COR-L47 (cell line): ENCODE measurements at regions not wholly inside any gene's neighbourhood (a gene's known extent, or its start where the extent isn't known, plus 50 kb on each side); places are given as distances from the start of the nearest gene placed in this dataset.
A peak's percentile ranks its signal among the peaks of the same experiment; 100 is the strongest.

Experiments
- DNase-seq: peaks from one replicate; lab custom pipeline; 2025; lab: John Stamatoyannopoulos, UW

DNA sequence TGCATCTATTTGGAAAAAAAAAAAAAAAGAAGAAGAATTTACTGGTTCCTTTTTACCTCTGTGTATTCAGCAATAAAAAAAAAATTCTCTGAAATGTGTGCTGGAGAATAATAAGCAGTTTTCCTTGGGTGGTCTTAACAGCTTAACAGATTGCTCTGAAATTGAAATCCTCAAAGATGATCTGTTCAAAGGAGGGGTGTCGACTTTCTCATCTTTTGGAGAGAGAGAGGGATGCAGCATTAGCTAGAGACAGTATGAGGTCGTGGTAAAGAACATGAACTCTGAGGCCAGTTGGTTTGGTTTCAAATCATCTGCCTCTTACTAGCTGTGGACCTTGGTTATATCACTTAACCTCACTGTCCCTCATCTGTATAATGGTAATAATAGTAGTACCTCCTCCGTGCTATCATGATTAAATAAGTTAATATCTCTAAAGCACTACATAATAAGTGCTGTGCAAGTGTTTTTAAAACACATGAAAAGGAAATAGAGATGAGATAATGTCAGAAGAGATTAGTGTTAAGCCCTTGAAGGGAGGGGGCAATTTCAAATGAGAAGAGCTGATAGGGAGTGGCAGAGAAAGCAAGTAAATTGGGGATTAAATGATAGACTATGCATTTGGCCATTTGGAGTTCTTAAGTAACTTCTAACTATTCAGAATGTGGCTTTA is 109.9 kb upstream of the LIMCH1 start:
- no peak for DNase-seq

DNA sequence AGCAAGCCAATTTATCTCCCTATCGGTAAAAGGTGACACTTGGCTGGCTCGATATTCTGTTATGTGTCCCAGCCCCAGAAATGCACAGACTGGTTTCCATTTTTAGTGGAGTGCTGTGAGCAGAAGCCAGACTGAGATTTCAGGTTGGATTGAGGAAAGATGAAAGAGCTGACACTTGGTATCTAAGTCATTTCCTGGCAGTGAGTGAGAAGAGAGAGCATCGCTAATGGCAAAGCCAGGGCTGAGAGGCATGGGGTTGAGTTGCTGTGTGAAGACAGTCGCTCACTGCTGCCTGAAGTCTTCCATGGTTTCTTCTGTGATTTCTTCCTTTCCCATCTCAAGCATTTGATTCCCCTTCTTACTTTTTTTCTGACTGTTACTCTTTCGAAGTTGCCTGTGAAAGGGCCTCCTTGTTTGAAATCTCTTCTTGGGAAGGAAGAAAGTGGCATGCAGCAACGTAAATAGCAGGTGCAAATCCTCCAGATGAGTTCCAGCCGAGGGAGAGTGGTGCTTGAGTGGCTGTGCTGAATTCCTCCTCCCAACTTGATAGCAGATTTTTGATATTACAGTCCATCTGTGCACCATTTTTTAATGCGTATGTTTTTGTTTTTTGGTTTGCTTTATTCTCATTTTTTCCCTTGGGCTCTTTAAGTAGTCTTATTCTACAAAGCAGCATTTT is 109.2 kb upstream of the LIMCH1 start:
- no peak for DNase-seq

DNA sequence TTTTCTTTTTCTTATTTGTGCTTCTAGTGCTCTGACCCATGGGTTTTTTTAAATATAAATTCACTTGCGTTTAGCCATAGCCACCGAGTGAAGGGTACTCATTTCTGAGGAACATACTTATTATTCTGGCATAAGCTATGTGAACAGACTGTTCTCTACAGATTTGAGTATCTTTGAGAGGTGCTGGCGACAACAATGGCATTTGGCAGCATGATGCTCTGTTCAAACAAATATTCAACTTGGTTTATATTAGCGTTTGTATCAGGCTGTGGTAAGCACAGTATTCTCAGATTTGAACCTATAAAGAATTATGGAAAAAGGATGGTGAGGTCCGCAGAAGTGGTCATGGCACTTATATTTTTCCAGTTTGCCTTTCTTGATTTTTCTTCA is 108.7 kb upstream of the LIMCH1 start:
- no peak for DNase-seq

DNA sequence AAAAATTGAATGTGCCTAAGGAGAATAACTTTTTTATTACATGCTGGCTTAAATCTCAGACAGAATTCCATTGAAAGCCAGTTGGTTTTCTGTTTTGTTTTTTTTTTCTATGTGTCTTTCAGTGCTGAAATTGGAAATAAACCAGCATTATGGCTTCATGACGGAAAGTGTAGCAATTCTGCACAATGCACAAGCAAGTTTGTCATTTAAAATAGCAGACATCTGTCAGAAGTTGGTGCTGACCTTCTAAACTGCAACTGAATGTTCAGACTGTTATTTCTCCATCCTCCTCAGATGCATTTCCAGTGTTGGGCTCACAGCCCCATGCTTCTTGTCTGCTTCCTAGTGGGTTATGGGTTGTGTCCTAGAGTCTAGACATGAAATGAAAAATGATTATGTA is 107.2 kb upstream of the LIMCH1 start:
- no peak for DNase-seq

DNA sequence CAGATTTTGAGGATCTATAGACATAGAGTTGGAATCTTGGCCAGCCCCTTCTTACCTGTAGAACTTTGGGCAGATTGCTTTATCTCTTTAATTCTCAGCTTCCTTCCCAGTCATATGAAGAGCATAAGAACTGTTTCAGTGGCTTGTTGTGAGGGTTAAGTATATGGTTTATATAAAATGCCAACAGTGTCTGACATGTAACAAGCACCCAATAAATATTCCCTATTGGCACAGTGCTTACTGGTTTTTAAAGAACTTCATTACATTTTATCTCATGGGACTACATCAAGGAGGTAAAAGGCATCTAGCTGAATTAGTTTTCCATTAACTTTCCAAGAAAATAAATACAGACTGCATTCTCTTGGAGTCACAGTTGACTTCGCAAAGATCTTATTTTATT is 106.7 kb upstream of the LIMCH1 start:
- DNase-seq: no peak

DNA sequence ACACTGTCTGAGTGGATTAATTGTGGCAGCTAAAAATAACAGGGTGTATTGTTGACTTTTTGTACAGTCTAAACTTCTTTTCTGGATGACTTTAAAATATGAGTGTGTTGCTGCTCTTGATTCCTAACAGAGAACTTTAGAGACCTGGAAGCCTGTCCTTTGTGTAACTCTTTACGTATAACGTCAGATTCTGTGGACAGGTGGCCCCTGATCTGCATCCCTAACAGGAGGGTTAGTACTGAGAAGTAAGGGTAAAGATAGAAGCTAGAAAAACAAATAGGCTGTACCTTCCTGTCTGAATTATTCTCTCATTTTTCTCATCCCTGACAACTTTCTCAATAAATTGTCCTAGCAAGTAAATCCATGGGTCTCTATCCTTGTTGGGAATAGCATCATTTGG is 105.7 kb upstream of the LIMCH1 start:
- DNase-seq: no peak

DNA sequence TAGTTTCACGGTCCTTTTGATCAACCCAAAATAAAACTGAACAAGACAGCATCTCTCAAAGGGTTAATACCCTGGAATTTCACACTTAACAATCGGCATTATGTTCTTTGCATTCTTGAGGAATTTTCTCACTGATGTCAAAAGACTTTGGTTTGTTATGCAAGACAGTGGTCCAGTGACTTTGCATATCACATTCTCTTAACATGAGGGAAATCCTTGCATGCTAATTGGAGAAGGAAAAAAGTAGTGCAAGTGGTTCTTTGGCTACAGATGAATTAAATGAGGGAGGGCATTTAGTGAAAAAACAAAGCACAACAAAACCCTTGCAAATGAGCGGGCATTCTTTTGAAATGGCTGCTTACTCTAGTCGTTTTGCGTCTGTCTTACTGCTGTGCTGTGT is 105.1 kb upstream of the LIMCH1 start:
- DNase-seq: no peak

DNA sequence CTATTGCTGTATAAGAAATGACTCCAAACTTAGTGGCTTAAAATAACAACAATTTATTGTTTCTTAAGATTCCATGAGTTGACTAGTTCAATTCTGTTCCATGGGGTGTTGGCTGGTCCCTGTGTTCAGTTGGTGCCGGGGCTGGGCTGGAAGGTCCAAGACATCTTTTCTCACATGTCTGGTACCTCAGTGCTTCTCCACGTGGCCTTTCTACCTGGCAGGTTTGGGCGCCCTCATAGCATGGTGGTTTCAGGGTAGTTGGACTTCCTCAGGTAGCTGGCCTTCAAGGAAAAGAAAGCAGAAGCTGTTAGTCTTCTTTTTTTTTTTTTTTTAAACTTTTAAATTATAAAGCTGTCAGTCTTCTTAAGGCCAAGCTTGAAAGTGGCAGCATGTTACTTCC is 104.6 kb upstream of the LIMCH1 start:
- no peak for DNase-seq

DNA sequence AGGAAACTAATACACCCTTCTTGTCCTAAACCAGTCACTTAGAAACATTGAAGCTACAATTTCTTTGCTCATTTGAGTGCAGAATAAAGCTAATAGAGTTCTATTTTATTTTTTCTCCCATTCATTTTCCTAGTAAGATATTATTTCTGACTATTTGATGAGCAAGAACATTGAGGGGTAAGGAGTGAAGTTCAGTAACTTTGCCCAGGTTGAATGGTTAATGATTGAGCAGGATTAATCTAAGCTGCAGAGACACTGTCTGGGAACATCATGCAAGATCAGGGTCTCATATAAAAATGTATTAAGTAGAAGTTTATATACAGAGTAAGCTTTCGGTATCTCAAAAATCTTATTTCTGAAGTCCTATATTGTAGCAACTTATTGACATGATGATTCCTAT is 102.4 kb upstream of the LIMCH1 start:
- no peak for DNase-seq

DNA sequence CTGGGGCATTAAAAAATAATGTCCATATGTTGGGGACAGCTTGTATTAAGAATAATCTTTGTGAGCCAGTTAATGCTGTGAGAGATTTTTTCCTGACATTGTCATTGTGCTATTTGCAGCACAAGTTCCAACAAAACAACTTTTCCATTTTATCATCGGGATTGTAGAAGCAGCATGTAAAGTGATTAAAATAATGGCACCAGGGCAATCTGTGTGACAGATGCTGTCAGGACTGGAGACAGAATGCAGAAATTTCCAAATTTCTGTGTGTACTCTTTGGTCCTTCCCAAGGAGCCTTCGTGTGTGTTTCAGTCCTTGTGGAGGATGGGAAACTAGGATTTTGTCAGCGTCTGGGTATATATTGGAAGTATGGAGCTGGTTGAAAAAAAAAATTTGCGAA is 101.5 kb upstream of the LIMCH1 start:
- DNase-seq: no peak

DNA sequence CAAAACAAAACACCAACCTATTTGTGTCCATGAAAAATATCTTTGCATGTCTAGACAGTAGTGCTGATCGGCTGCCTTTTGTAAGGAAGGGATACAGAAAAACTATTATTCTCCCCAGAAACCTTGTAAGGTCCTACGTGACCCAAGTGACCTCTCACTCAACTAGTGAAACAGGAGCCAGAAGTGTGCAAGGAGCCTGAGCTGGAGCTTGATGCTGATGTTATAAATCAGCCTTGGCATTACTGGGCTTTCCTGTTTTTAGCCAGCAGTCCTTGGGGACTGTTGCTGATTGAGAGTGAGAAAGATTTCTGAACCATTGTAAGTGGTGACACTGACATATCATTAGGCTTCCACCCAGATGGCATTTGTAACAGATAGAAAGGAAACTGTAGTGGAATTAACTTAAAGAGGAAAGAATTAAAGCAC is 100.8 kb upstream of the LIMCH1 start:
- DNase-seq: no peak

DNA sequence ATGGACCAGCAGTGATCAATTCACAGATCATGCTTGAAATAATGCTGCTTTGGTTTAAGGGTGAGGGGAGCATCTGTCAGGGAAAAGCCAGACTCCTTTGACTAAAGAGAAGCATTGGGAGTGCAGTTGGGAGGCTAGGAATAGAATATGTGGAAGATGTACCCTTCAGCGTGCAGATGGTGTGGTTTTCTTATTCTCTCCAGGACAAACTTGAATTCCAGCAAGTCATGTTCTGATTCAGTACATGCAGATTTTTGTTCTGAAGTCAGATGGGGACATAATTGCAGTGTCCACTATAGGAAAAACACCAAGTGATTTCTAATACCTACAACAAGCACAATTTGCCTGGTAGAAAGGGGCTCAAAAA is 99.0 kb upstream of the LIMCH1 start:
- DNase-seq: no peak

DNA sequence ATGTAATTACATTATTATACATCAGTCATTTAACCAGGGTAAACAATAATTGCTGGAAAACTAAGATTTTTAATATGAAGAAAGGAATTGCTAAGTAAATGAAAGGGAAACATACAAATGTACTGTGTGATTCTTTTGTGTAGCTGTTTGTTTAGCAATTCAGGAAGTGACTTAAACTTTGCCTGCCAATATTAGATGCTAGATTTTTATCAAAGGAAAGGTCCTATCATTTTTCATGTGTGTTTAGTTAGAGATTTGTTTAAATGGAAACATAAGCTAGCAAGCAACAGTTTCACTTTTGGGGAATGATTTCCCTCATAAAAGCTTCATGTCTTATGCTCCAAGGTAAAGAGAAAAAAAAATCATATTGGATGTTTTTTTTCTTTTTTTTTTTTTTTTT is 95.1 kb upstream of the LIMCH1 start:
- peak; percentile 46 for DNase-seq

DNA sequence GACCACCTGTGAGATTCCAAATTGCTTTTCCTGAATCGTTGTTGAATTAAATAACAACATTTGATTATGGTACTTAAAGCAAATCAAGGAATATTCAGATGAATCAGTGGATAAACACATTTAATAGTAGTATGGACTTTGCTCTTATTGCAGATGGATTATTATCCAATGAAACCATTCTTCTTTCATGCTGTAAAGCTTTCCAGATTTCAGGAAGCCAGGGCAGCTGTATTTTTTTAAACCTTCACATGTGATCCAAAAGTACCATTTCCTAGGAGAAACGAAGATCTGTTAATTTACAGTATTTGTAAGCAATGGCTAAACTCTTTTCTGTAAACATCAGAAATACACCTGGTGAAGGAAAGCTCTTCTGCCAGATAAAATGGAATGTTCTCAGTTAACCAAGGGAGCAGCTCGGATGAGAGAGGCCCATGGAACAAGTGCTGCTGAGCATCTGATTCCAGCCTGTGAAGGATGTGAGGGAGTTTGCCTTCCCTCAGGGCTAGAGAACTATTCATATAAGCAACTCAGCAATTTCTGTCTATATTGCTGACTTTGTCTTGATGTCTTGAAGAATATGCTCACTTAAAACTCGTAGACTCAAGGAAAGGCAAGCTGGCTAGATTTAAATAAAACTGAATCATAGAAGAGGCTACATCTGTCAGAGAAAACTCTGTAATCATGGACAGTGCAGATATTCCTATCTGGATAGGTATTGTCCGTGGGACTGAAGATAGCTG is 94.4 kb upstream of the LIMCH1 start:
- DNase-seq: no peak

DNA sequence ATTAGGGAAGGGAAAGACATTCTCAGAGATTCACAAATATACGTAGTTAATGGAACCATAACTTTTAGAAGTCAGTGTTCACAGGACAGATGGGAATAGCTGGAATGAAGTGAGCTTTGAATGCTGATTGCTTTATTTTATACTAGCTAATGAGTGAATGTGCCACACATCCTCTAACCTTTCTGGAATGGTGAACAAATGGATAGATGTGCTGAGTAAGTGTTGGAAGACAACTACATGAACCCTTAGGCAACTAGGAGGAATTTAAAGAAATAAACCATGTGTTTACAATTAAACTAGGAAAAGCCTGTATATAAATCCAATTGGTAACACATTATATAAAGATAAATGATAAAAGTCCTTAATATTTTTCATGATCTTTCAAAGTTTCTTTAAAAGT is 91.6 kb upstream of the LIMCH1 start:
- no peak for DNase-seq

DNA sequence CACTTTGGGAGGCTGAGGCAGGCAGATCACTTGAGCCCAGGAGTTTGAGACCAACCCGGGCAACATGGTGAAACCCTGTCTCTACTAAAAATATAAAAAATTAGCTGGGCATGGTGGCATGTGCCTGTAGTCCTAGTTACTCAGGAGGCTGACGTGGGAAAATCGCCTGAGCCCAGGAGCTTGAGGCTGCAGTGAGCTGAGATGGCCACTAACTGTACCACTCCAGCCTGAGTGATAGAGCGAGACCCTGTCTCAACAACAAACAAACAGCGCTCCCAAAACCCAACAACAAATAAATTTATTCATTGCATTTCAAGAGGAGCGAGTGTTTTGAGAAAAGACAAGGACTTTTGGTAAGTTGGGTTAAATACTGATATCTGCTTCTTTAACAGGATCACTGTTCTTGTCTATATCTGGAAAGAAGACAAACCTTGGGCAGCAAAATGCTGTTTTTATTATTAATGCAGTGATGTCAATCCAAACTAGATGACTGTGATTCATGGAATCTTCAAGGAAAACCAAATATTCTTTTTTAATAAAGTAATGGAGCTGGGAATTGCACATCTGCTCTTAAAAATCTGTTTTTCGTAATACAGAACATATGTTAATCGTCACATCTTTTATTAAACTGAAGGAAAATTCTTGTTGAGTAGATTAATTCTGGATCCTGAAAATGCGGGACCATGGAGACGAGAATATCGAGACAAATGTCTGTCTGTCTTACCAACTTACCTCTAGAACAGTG is 90.8 kb upstream of the LIMCH1 start:
- no peak for DNase-seq

DNA sequence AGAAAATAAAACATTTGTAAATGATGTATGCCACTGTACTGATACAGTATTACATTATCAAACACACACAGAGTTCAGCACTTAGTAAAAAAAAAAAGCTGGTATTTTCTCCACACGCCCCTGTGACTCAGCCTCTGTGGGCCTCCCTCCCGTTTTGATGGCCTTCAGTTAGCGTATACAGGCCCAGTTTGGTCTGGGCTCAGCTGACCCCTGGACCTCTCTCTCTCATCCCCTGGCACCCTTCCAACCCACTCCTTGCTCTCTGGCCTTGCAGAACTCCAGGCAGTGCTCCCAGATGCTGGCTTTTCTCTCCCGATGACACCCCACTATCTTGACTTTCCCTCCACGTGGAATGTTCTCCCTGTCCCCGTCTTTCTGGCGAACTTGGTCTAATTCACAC is 89.0 kb upstream of the LIMCH1 start:
- no peak for DNase-seq

DNA sequence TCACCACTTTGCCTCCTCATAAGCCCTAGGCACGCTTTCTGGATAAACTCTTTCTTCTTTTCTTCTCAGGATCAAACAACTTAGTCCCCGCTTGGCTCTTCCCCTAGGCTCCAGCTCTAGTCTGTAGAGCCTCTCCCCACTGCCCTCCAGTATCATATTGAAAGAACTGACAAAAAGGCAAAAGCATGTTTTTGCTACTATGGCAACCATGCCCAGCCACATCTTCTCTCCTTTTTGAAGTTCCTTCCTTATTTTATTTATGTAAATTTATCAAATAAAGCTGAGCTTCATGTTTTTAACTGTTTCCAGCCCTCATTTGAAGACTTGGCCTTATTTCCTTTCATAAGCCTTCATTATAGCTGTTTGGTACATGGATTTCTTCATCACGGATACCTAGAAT is 86.0 kb upstream of the LIMCH1 start:
- no peak for DNase-seq

DNA sequence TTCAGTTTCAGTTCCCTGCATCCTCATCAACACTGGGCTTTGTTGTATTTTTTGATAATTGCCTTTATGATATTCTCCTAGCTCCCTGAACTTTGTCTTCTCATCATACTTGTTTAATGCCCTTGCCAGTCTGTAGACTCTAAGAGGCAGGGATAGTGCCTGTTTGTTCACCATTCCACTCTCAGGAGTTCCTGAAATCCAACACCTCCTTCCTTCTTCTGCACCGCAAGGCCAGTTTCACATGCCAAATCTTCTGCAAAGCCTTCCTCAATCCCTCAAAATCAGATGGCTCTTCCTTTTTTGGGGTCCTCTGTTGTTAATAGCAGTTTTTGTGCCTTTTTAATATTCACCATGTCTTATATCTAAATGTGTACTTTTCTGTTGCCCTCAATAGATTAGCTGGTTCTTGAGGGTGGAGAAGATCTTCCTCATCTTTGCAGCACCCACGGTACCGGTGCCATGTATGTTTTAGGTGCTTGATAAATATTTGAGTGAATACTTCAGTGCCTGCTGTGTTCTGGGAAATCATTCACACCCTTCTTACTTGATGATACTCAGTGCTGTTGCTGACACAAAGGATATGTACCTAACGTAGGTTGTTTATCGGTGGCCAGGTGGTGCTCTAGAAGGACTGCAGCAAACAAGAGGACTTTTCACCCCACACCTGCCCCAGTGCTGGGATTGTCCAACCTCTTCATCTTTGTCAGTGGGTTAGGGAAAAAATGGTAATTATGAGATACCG is 85.3 kb upstream of the LIMCH1 start:
- no peak for DNase-seq

DNA sequence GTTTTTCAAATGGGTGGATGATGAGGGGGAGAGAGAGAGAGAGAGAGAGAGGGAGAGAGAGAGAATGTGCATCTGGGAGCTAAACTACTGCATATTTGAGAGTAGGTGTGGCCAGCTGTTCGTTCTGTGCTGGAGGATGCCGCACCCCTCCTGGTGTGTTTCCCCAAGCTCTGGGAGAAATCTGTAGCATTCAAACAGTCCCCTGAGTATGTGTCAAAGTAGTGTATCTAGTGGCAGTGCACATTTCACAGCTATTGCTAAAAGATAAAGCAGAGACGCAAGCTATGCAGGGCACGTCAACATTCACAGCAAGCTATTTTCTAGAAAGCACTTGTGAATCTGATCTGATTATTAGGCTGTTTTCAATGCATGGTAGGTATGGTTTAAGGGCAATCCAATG is 83.5 kb upstream of the LIMCH1 start:
- DNase-seq: no peak

DNA sequence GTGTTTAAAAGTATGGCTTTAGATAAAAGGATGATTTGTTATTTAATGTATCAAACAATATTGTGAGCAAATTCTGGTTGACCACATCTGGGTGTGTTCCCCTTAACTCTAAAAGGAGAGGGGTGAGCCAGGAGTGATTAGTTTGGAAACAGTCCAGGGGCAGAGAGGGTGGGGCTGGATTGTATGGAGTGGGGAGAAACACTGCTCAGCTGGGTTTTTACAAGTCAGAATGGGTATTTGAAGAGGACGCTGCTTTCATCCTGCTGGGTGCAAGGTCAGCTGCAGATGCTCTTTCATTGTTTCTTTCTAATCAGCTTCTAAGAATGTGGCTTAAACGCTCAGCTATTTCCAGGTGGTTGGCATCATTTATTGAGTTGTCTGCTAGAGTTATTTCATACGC is 82.8 kb upstream of the LIMCH1 start:
- DNase-seq: peak; percentile 54

DNA sequence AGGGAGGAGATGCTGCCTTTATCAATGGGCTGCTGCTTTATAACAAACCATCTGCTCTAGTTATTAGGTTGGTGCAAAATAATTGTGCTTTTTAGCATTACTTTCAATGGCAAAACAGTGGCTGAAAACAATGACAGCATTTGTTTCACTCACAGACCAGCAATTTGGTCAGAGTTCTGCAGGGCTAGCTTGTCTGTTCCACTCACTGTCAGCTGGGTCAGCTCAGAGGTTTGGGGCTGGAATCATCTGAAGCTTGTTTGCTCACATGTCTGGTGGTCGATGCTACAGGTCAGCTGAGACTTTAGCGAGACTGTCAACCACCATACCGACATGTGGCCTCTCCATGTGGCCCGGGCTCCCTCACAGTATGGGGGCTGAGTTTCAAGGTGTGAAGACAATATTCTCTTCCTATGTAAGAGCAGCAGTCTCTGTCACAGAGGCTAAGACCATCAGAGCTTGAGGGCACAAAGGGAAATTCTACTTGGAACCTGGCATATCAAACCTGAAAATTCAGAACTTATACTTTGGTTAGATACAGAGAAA is 81.3 kb upstream of the LIMCH1 start:
- DNase-seq: no peak
